ENCODE measurements at regions not wholly inside any gene's neighbourhood (a gene's known extent, or its start where the extent isn't known, plus 50 kb on each side); places are given as distances from the start of the nearest gene placed in this dataset.

- H3K4me3 ChIP-seq (ENCODE audit: low read depth, low read length) = no peak overlapping the region
- no peak for TF ChIP-seq CTCF (IDR thresholded peaks at IDR 0.05; ENCODE audit: low read depth, low read length, missing control alignments)
- DNase-seq (ENCODE audit: low read depth) = no peak
Observed at GRCh38 chr2:223528036-223528435, 74.1 kb downstream of the SCG2 start.

GRCh38 chr2:223529696-223530095 lies 72.5 kb downstream of the SCG2 start:
- H3K4me3 ChIP-seq (ENCODE audit: low read depth, low read length) = no peak overlapping the region
- no peak for TF ChIP-seq CTCF (IDR thresholded peaks at IDR 0.05; ENCODE audit: low read depth, low read length, missing control alignments)
- DNase-seq (ENCODE audit: low read depth) = no peak

- TF ChIP-seq CTCF (IDR thresholded peaks at IDR 0.05; ENCODE audit: low read depth, low read length, missing control alignments) = no peak
- no peak for DNase-seq (ENCODE audit: low read depth)
- H3K4me3 ChIP-seq (ENCODE audit: low read depth, low read length) = no peak overlapping the region
Observed at GRCh38 chr2:223530811-223531210, 71.3 kb downstream of the SCG2 start.

- TF ChIP-seq CTCF (IDR thresholded peaks at IDR 0.05; ENCODE audit: low read depth, low read length, missing control alignments) = no peak
- no peak overlapping the region for H3K4me3 ChIP-seq (ENCODE audit: low read depth, low read length)
- no peak for DNase-seq (ENCODE audit: low read depth)
Observed at GRCh38 chr2:223532161-223532560, 70.0 kb downstream of the SCG2 start.

- no peak overlapping the region for H3K4me3 ChIP-seq (ENCODE audit: low read depth, low read length)
- no peak for TF ChIP-seq CTCF (IDR thresholded peaks at IDR 0.05; ENCODE audit: low read depth, low read length, missing control alignments)
- DNase-seq (ENCODE audit: low read depth) = no peak
Observed at GRCh38 chr2:223532712-223533111, 69.4 kb downstream of the SCG2 start.

- no peak for TF ChIP-seq CTCF (IDR thresholded peaks at IDR 0.05; ENCODE audit: low read depth, low read length, missing control alignments)
- DNase-seq (ENCODE audit: low read depth) = no peak
- no peak overlapping the region for H3K4me3 ChIP-seq (ENCODE audit: low read depth, low read length)
Observed at GRCh38 chr2:223536546-223536945, 65.6 kb downstream of the SCG2 start.

GRCh38 chr2:223537115-223537514 lies 65.0 kb downstream of the SCG2 start:
- H3K4me3 ChIP-seq (ENCODE audit: low read depth, low read length) = no peak overlapping the region
- TF ChIP-seq CTCF (IDR thresholded peaks at IDR 0.05; ENCODE audit: low read depth, low read length, missing control alignments) = no peak
- no peak for DNase-seq (ENCODE audit: low read depth)

Measured in GM12864 (cell line).